ENCODE measurements at regions not wholly inside any gene's neighbourhood (a gene's known extent, or its start where the extent isn't known, plus 50 kb on each side); places are given as distances from the start of the nearest gene placed in this dataset.
"Not testable (repeated sequence)": the region's sequence is repeated elsewhere in the genome, so short reads cannot be mapped to it uniquely, and the experiment has no call there.

DNA sequence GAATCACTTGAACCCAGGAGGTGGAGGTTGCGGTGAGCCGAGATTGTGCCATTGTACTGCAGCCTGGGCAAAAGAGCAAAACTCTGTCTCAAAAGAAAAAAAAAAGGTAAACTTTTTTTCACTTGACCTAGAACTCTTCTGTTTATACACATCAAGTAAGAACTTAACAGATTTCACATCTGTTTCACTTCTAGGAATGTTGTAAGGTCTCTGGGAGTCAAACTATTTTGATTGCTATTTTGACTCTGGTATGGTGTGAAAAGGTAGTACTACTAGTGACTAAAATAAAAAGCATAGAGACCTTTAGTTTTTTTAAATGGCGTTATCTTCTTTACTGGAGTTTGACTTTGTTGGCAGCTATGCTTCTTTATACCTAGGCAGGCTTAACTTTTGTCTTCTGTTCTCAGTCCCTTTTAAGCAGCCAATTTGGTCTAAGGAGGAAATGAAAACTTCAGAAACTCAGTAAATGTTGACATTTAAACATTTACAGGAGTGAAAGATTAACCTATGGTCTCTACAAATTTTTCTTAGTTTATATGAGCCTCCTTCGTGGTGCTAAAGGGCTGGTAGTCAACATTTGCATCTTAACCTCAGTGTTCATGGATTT, 84.7 kb downstream of the METTL2B start:
- not testable (repeated sequence) for DNase-seq

DNA sequence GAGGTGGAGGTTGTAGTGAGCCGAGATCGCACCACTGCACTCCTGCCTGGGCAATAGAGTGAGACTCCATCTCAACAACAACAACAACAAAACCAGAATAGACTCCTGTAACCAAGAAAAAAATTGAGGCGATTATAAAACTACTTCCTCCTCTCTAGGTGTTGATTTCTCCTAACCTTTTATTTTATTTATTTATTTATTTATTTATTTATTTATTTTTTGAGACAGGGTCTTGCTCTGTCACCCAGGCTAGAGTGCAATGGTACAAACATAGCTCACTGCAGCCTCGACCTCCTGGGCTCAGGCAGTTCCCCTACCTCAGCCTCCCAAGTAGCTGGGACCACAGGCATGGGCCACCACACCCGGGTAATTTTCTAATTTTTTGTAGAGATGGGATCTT, 86.2 kb downstream of the METTL2B start:
- DNase-seq: not testable (repeated sequence)

DNA sequence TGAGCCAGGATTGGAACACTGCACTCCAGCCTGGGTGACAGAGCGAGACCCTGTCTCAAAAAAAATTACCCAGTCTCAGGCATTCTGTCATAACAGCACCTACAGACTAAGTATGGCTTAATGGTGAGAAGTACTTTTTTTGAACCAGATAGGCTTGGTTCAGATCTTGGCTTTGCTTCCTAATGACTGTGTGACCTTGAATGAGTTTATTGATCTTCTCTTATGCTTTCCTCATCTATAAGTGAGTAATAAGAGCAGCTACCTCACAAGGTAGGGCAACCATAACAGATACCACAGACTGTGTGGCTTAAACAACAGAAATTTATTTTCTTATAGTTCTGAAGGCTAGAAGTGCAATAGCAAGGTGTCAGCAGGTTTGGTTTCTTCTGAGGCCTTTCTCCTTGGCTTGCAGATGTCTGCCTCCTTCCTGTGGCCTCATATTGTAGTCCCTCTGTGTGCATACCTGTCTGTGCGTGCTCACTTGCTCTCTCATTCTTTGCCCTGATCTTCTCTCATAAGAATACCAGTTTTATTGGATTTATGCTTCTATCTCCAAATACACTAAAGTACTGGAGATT, 87.7 kb downstream of the METTL2B start:
- DNase-seq: not testable (repeated sequence)

DNA sequence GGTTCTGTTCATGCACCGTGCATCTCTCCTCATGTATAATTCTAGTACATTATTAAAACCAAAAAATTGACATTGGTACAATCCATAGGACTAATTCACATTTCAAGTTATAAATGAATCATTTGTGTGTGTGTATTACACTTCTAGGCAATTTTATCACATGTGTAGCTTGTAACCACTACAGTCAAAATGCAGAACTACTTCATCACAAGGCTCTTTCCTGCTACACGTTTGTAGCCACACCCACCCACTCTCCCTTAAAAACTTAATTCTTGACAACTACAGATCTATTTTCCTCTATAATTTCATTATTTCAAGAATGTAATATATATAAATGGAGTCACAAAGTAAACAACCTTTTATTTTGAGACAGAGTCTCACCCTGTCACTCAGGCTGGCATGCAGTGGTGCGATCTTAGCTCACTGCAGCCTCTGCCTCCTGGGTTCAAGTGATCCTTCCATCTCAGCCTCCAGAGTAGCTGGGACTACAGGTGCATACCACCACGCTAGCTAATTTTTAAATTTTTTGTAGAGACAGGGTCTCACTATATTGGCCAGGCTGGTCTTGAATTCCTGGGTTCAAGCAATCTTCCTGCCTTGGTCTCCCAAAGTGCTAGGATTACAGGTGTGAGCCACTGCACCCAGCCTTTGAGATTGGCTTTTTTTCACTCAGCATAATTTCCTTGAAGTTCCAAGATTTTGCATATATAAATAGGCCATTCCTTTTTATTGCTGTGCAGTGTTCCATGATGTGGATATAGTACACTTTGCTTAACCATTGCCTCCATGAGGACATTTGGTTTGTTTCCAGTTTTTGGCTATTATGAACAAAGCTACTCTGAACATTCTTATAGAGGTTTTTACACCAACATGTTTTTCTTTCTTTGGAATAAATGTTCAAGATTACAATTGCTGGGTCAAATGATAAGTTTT, 88.7 kb downstream of the METTL2B start:
- DNase-seq: not testable (repeated sequence)

DNA sequence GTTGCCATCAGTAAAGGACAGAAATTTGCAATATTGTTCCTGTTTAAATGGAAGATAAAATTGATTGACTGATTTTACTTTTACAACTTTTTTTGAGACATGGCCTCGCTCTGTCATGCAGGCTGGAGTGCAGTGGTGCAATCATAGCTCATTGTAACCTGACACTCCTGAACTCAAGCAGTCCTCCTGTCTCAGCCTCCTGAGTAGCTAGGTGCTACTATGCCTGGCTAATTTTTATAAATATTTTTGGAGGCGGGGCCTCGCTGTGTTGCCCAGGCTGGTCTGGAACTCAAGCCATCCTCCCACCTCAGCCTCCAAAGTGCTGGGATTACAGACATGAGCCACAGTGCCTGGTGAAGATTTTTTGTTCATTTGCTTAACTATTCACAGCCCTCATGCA, 96.8 kb upstream of the GARIN1A start:
- DNase-seq: not testable (repeated sequence)

DNA sequence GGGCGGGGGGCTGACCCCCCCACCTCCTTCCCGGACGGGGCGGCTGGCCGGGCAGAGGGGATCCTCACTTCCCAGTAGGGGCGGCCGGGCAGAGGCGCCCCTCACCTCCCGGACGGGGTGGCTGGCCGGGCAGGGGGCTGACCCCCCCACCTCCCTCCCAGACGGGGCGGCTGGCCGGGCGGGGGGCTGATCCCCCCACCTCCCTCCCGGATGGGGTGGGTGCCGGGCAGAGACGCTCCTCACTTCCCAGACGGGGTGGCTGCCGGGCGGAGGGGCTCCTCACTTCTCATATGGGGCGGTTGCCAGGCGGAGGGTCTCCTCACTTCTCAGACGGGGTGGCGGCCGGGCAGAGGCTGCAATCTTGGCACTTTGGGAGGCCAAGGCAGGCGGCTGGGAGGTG, 95.1 kb upstream of the GARIN1A start:
- not testable (repeated sequence) for DNase-seq

DNA sequence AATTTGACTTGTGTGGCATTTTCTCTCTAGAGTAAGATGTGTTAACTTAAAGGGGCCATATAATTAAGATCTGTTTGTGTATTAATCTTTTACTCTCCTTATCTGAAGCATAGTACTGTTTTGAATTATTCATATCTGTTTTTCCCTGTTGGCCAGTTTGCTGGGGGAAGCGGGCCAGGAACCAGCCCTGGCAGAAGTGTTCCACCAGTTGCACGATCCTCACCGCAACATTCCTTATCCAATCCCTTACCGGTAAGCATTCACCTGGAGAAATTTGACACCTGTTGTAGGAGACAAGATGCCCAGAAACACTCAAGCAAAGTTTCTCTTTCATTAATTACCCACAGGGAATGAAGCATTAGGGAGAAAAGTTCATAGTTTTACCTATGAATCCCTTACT, 92.2 kb upstream of the GARIN1A start:
- not testable (repeated sequence) for DNase-seq

DNA sequence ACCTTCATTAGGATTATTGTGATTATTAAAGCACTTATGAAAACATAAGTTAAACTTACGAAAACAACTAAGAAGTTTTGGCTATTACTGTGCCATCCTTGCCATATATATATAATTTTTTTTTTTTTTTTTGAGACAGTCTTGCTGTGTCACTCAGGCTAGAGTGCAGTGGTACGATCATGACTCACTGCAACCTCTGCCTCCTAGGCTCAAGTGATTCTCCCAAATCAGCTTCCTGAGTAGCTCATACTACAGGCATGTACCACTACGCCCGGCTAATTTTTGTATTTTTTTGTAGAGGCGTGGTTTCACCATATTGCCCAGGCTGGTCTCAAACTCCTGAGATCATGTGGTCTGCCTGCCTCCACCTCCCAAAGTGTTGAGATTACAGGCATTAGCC, 91.0 kb upstream of the GARIN1A start:
- not testable (repeated sequence) for DNase-seq

DNA sequence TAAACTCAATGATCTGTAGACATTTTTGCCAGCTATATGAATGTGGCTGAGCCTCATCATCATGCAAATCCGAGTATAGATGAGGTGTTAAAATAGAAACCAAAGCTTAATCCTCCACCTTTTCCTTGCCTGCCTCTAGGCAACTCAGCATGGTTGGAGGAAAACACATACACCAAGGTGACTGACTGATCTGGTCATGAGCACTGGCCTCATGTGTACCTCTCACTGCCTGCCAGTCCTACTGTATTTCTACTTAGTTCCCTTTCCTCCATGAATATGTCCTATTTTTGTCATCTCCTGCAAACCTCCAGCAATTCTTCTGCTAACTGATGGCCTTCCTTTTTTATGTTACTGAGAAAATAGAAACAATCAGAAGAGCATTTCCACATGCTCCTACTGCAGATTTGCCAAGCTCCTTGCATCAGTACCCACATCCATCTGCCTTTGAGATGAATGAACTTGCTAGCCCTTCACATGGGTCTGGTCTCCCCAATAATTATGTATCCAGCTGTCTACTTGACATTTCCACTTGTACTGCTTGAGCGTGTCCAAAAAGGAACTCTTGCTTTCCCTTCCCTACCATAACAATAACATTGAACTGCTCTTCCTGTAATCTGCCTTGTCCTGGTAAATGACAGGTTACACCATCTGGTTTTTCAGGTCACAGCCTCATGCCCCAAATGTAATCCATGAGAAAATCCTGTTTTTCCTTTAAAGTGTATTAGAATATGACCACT, 90.1 kb upstream of the GARIN1A start:
- DNase-seq: not testable (repeated sequence)

DNA sequence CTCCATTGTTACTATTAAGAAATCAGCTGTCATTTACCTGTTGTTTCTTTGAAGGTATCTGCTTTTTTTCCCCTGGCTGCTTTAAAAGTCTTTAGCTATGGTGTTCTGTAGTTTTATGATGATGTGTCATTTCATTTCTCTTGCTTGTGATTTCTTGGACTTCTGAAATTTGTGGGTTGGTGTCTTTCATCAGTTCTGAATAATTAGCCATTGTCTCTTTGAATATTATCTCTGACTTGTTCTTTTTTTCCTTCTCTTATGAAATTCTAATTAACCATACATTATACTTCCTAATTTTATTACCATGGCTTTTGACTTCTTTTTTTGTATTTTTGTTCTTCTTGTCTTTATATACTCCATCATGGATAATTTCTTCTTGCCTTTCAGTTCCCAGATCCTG, 85.4 kb upstream of the GARIN1A start:
- DNase-seq: not testable (repeated sequence)

DNA sequence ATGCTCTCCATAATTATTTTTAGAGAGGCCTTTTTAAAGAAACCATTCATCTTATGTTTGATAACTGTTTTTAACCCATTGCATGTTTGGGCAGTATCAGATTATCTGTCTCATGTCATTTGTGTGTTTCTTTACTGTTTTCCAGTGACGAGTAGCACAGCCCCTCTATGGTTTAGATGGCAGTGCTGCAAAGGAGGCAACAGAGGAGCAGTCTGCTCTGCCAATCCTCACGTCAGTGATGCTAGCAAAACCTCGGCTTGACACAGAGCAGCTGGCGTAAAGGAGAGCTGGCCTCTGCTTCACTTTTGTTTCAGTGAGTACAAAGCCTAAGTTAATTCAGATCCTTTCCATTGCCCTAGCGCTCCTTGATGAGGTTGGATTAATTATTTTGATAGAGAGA, 80.4 kb upstream of the GARIN1A start:
- DNase-seq: no peak

DNA sequence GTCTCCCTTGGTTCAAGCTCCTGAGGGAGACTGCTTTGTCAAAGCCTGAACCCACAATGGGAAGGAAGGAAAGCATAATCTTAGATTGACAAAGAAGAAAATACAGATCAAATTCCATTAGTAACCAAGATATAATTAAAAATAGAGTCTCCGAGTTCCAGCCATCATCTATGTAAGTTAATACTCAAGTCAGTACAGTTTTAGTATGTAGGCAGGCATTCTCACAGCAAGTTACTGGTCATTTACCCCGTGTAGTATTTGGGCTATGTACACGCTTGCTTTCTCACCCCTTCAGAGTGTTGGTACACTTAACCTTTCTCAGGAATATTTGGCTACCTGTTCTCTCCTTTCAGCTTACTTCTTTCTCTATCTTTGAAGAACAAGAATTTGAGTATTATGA, 79.9 kb upstream of the GARIN1A start:
- DNase-seq: not testable (repeated sequence)

DNA sequence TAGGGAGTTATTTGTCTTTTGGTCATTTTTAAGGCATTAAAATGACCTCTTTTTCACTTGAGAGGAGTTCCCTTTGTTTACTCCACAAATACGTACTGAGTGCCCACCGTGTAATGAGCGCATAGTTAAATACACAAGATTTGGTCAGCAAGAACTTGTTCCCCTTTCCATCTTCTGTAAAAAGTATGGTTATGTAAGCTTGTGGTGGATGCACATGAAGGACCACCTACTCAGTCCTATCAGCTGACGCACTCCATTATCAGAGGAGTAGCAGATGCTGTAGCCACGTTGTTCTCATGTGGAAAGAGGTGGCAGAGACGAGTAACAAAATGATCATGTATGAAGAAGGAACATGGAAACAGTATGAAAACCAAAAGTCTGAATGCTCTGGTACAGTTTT, 78.0 kb upstream of the GARIN1A start:
- not testable (repeated sequence) for DNase-seq

DNA sequence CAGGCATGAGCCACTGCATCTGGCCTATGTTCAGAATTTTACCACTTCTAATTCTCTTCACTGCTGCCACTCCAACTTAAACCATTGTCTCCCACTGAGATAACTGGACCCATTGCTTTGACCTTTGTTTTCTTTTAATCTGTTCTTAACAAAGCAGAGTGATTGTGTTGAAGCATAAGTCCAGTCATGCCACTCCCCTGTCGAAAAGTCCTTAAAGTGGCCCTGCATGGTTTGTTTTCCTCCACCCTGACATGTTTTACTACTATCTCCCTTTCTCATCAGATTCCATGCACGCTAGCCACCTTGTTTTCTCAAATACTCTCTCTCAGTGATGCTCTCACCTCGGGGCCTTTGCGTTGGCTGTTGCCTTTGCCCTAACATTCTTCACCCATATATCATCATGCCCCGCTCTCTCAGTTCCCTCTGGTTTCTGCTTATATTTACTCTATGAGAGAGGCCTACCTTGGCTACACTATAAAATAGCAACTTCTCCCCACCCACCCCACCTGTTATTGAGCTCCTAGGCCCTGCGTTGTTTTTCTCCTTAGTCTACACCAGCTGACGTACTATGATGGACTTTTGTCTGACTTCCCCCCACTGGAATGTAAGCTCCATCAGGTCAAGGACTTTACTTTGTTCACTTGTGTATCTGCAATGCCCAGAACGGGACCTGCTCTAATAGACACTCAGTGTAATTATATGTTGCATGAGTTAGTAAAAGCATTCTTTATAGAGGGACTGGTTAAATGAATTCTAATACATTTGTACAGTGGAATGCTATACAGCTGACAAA, 75.6 kb upstream of the GARIN1A start:
- not testable (repeated sequence) for DNase-seq

DNA sequence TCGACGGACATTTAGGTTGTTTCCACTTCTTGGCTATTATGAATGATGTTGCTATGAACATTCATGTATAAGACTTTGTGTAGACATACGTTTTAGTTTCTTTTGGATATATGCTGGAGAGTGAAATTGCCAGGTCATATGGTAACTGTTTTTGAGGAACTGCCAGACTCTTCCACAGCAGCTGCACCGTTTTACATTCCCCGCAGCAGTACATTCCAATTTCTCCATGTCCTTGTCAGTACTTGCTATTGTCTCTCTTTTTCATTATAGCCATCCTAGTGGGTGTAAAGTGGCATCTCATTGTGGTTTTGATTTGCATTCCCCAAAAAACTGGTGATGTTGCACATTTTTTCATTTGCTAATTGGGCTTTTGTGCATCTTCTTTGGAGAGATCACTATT, 73.1 kb upstream of the GARIN1A start:
- DNase-seq: not testable (repeated sequence)

DNA sequence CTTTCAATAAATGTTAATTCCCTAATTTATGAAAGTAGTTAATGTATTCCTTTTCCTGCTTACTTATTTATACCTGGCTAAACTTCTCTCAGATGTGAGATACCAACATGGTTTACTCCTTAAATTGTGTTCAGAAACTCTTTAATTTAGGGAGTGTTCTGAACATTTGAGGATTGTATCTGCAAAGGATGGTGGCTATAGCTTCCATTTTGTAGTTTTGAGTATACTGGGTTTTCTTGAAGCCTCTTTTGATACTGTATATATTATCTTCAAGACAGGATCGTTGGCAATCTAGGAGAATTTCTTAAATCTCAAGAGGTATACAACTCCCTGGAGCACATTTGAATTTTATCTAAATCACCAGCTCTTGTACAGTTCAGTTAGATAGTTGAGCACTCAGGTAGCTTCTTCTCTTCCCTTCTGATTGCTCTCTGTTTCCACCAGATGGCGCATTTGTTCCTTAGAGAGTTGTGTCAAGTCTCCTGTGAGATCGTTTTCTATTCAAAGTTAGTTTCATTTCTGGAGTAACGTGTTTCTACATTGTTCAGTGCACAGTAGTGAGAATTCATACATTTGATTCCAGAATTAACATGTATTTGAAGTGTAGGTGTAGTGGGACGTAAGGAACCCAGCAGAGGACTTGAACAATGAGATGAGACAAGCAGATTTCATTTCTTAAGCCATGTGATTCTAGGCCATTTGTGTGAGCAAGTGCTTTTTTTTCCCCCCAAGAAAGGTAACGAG, 63.2 kb upstream of the GARIN1A start:
- DNase-seq: peak; percentile 5 to 34

DNA sequence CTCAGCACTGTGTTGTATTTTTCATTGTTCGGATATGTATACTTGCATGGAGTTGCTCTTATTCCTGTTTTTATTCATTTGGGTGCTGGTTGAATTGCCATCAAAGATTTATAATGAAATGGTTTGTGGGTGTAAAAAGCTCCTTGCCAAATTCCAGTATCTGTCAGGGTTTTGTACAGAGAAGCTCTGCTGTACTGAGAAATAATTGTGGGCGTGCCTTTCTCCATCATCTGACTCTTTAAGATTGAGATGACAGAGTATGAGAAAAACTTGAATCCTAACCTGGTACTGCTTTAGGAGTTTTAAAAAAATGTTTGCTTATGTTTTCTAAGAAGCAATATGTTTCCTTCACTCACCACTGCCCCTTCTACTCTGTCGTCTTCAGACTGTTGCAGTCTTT, 58.7 kb upstream of the GARIN1A start:
- not testable (repeated sequence) for DNase-seq

DNA sequence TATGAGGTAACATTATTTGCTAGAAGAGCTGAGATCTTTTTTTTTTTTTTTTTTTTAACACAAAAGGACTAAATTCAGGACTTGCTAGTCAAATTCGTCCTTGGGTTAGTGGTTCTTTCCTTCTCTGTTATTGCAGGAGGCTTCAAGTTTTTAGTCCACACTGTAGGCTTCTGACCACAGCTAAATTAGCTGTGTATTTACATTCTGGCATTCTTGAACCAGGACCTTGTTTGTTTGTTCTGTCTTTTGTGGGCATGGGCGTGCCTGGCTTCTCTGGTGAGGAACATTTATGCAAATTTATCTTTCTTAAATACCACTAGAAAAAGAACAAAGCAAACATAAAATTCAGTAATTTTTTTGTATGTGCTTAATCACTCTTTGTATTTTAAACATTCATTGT, 57.3 kb upstream of the GARIN1A start:
- DNase-seq: not testable (repeated sequence)

DNA sequence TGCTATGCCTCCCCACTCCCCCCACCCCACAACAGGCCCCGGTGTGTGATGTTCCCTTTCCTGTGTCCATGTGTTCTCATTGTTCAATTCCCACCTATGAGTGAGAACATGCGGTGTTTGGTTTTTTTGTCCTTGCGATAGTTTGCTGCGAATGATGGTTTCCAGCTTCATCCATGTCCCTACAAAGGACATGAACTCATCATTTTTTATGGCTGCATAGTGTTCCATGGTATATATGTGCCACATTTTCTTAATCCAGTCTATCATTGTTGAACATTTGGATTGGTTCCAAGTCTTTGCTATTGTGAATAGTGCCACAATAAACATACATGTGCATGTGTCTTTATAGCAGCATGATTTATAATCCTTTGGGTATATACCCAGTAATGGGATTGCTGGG, 55.3 kb upstream of the GARIN1A start:
- not testable (repeated sequence) for DNase-seq

Measured in NCI-H1930 (cell line).